Testis (tissue), 2 donors: ENCODE measurements at regions not wholly inside any gene's neighbourhood (a gene's known extent, or its start where the extent isn't known, plus 50 kb on each side); places are given as distances from the start of the nearest gene placed in this dataset.

Experiments used
- DNase-seq: peaks from one replicate; pipeline ENCODE4 v3.0.0-alpha.2; 2019
- H3K27ac ChIP-seq, 2 donors: fragments of 200-600 bp; sonication (generic); one replicate each; pipeline ENCODE4 v1.5.1; 2019
- H3K27me3 ChIP-seq: fragments of 200-600 bp; sonication (generic); one replicate; pipeline ENCODE4 v1.5.1; 2019
- H3K36me3 ChIP-seq: fragments of 200-600 bp; sonication (generic); one replicate; pipeline ENCODE4 v1.5.1; 2017; ENCODE audit warnings: low read depth; ENCODE audit errors: missing control alignments
- H3K4me1 ChIP-seq: fragments of 200-600 bp; sonication (generic); one replicate; pipeline ENCODE4 v1.5.1; 2019
- H3K4me3 ChIP-seq, 2 donors: fragments of 200-600 bp; sonication (generic); one replicate each; pipeline ENCODE4 v1.5.1; 2017 to 2019
- H3K9me3 ChIP-seq: fragments of 200-600 bp; sonication (generic); one replicate; pipeline ENCODE4 v1.5.1; 2017
- CTCF ChIP-seq, 3 experiments: fragments of 450-650 bp in 2 of 3; fragments of 200-600 bp in 1 of 3; sonication (generic) in 1 of 3; IDR thresholded peaks; one replicate each; pipeline ENCODE4 v1.5.1; 2016 to 2019; ENCODE audit warnings: antibody characterized with exemption in 3 of 3, mild to moderate bottlenecking in 2 of 3, moderate library complexity in 1 of 3
- POLR2A ChIP-seq: fragments of 450-650 bp; IDR thresholded peaks from one replicate; pipeline ENCODE4 v1.6.1; 2017; ENCODE audit warnings: antibody characterized with exemption, mild to moderate bottlenecking, moderate library complexity
- WGBS, 2 donors: methylation state at CpG; one replicate each; pipeline ENCODE4 v1.1.5; 2018; 5-methylcytosine and 5-hydroxymethylcytosine counted together
- intact Hi-C: fragments of 100-400 bp; cut with DNase I; formaldehyde crosslinking; loops from one replicate; pipeline ENCODE4 v1.15.1; 2023; ENCODE audit warnings: low total_unique reads

DNA sequence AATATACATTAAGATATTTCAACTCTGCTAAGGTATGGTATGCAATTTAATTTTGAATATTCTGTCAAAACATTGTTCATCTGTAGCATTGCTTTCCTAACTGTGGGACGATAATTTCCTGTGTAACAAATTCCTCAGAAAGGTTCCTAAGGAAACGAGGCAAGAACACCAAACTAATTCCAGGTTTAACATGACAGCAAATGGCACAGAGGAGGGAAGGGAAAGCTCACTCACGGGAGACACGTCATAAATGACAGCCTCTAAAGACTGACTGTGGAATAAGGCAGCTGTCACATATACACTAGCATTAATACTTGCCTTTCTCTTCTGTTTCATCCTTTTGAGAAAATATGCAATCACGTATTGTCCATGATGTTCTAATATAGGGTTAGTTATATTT lies 380.6 kb downstream of the LIG4 start:
- H3K36me3 ChIP-seq, result no peaks in the 10 kb centered on the region
- H3K27me3 ChIP-seq, result no peaks in the 10 kb centered on the region
- no peaks in the 10 kb centered on the region for H3K9me3 ChIP-seq
- H3K4me1 ChIP-seq, result no peaks in the 10 kb centered on the region
- WGBS, 2 donors, result 56 to 64% methylated on average over 5 of the region's 5 CpGs
- no peak overlapping the region for H3K27ac ChIP-seq
- TF ChIP-seq CTCF (IDR thresholded peaks at IDR 0.05), result no peak
- TF ChIP-seq POLR2A, result no peak
- DNase-seq, result no peak
- H3K4me3 ChIP-seq, result no peak overlapping the region
- intact Hi-C loops, result no loop called here

- 75 to 79% methylated on average over 1 of the region's 1 CpG for WGBS, 2 donors
- no peaks in the 10 kb centered on the region for H3K9me3 ChIP-seq
- no peak for TF ChIP-seq POLR2A
- intact Hi-C loops, result no loop called here
- no peak for DNase-seq
- H3K27me3 ChIP-seq, result no peaks in the 10 kb centered on the region
- H3K4me3 ChIP-seq, result no peak overlapping the region
- no peak overlapping the region for H3K27ac ChIP-seq
- no peaks in the 10 kb centered on the region for H3K36me3 ChIP-seq
- H3K4me1 ChIP-seq, result no peaks in the 10 kb centered on the region
These were observed 381.1 kb downstream of the LIG4 start for GRCh38 chr13:107834281-107834680.

- no peak for TF ChIP-seq POLR2A
- no peak for TF ChIP-seq CTCF (IDR thresholded peaks at IDR 0.05)
- intact Hi-C loops, result no loop called here
- Histone ChIP-seq H3K27me3 (no peaks in the 10 kb centered on the region), H3K36me3 (no peaks in the 10 kb centered on the region), H3K4me3 (no peak overlapping the region), H3K9me3 (no peaks in the 10 kb centered on the region), H3K4me1 (no peaks in the 10 kb centered on the region), H3K27ac (no peak overlapping the region)
- DNase-seq, result no peak
- WGBS, 2 donors, result 85 to 86% methylated on average over 10 of the region's 10 CpGs
These were observed 382.7 kb downstream of the LIG4 start for GRCh38 chr13:107832500-107833100.

DNA sequence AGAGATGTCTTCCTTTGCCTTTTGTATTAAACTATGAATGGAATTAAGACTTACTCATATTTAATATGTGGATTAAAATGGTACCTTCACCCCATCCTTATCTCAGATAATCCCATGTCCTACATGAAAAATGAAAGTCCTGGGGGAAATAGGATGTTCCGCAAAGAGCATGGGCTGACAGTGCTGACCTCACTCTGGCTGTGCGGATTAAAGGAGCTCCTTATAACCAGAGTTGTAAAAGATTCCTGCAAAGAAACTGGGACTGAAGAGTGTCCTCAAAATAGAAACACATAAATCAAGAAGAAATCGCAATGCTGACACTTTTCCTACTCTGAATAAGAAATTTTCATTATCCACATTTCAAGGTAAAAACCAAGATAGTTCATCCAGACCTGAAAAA lies 384.5 kb downstream of the LIG4 start:
- Histone ChIP-seq H3K4me1 (no peaks in the 10 kb centered on the region), H3K27me3 (no peaks in the 10 kb centered on the region), H3K36me3 (no peaks in the 10 kb centered on the region), H3K27ac (no peak overlapping the region), H3K9me3 (no peaks in the 10 kb centered on the region), H3K4me3 (no peak overlapping the region)
- 83 to 84% methylated on average over 3 of the region's 3 CpGs for WGBS, 2 donors
- TF ChIP-seq POLR2A (no peak), CTCF (IDR thresholded peaks at IDR 0.05) (no peak)
- intact Hi-C loops, result no loop called here
- no peak for DNase-seq

DNA sequence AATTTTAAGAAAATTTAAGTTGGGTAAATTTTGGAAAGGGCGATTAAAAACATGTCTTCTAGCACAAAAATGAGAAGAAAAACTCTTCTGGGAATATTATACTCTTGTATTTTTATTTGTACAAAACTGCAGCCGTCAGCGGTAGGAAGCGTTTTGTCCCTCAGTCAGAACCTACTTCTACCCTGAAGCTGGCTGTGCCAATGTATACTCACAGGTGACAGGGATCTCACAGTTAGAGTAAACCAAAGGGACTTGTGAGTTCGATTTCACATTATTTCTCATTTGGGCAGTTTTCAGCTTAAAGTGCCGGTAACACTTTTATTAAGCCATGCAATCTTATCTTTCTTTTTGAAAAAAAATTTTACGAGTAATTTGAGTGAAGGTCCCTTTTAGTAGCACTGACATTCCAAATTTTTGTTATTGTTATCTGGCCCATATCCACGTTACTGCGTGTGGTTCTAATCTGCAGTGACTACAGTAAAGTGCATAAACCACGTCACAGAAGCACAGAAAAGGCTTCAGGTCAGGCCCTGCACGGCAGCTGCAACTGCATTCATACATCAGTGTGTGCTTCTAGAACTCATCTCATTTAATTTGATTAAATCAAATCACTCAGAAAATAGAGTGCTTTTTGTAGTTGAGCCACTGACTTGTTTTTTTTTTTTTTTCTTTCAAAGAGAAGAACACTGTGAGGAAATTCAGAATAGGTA lies 387.3 kb downstream of the LIG4 start:
- Histone ChIP-seq H3K27me3 (no peaks in the 10 kb centered on the region), H3K4me3 (no peak overlapping the region), H3K27ac (no peak overlapping the region), H3K4me1 (no peaks in the 10 kb centered on the region), H3K9me3 (no peaks in the 10 kb centered on the region), H3K36me3 (no peaks in the 10 kb centered on the region)
- DNase-seq, result no peak
- intact Hi-C loops, result no loop called here
- no peak for TF ChIP-seq POLR2A
- WGBS, 2 donors, result 75 to 79% methylated on average over 11 of the region's 11 CpGs

GRCh38 chr13:107824635-107825034 lies 390.7 kb downstream of the LIG4 start:
- intact Hi-C loops, result no loop called here
- TF ChIP-seq POLR2A (no peak), CTCF (IDR thresholded peaks at IDR 0.05) (no peak)
- H3K36me3 ChIP-seq, result no peaks in the 10 kb centered on the region
- DNase-seq, result no peak
- 76 to 78% methylated on average over 7 of the region's 7 CpGs for WGBS, 2 donors
- no peaks in the 10 kb centered on the region for H3K9me3 ChIP-seq
- no peaks in the 10 kb centered on the region for H3K27me3 ChIP-seq
- no peaks in the 10 kb centered on the region for H3K4me1 ChIP-seq
- no peak overlapping the region for H3K27ac ChIP-seq
- no peak overlapping the region for H3K4me3 ChIP-seq
